Tibial artery (tissue), 4 donors: ENCODE measurements at regions not wholly inside any gene's neighbourhood (a gene's known extent, or its start where the extent isn't known, plus 50 kb on each side); places are given as distances from the start of the nearest gene placed in this dataset.
"Not testable (repeated sequence)": the region's sequence is repeated elsewhere in the genome, so short reads cannot be mapped to it uniquely, and the experiment has no call there.

ENCODE experiments used
- DNase-seq, 2 donors: peaks; one replicate each; pipeline ENCODE4 v3.0.0-alpha.2; 2019
- H3K27ac ChIP-seq, 2 donors: fragments of 200-600 bp; sonication (generic) in 1 of 2; 1 replicate in 1 of 2; 2 replicates in 1 of 2; pipeline ENCODE4 v1.5.1; 2018 to 2019; ENCODE audit warnings: mild to moderate bottlenecking in 1 of 2
- H3K27me3 ChIP-seq, 2 donors: fragments of 200-600 bp; sonication (generic) in 1 of 2; one replicate each; pipeline versions ENCODE4 v1.5.1 to v1.6.0; 2016 to 2019
- H3K36me3 ChIP-seq, 3 donors: fragments of 200-600 bp; sonication (generic) in 2 of 3; one replicate each; pipeline ENCODE4 v1.5.1; 2016 to 2019; ENCODE audit warnings: mild to moderate bottlenecking in 2 of 3
- H3K4me1 ChIP-seq, 4 donors: fragments of 200-600 bp; sonication (generic) in 2 of 4; 1 replicate in 3 of 4; 2 replicates in 1 of 4; pipeline ENCODE4 v1.5.1; 2016 to 2019
- H3K4me3 ChIP-seq, 2 donors: fragments of 200-600 bp; sonication (generic) in 1 of 2; 1 replicate in 1 of 2; 2 replicates in 1 of 2; pipeline ENCODE4 v1.5.1; 2018 to 2019; ENCODE audit warnings: mild to moderate bottlenecking in 2 of 2
- H3K9me3 ChIP-seq, 3 donors: fragments of 200-600 bp; sonication (generic) in 1 of 3; one replicate each; pipeline ENCODE4 v1.5.1; 2016 to 2019
- intact Hi-C: fragments of 100-400 bp; cut with DNase I; formaldehyde crosslinking; loops from one replicate; pipeline ENCODE4 v1.15.0; 2023; ENCODE audit warnings: low total_unique reads
- TF ChIP-seq, protein P1 (sequence below), 2 experiments: fragments of 200-600 bp in 1 of 2; fragments of 450-650 bp in 1 of 2; IDR thresholded peaks; one replicate each; pipeline ENCODE4 v1.5.1; 2017 to 2019; ENCODE audit warnings: antibody characterized with exemption in 2 of 2, mild to moderate bottlenecking in 1 of 2, moderate library complexity in 1 of 2

DNA sequence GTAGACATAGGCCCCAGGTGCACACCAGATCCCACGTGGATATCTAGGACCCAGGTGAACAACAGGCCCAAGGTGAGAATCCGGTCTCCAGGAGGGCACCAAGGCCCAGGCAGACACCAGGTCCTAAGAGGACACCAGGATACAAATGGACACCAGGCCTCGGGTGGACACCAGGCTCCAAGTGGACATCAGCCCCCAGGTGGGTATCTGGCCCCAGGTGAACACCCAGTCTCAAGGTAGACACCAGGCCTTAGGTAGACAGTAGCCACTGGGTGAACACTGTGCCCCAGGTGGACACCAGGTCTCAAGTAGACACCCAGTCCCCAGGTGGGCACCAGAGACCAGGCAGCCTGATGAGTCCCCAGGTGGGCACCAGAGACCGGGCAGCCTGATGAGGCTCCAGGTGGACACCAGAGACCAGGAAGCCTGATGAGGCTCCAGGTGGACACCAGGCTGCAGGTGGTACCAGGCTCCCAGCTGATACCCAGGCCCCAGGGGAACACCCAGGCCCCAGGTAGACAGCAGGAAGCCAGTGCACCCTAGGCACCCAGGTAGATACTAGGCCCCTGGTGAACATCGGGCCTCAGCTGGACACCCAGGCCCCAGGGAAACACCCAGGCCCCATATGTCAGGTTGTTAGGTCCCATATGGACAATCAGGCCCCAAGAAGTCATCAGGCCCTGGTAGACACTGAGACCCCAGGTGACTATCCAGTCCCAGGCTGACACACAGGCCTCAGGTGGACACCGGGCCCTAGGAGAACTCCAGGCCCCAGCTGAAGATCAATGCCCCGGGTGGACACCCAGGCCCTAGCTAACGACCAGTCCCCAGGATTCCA lies 55.1 kb upstream of the SEPTIN5 start:
- no peak for DNase-seq
- intact Hi-C loops, result no loop called here
- no peaks in the 10 kb centered on the region for H3K36me3 ChIP-seq
- no peak overlapping the region for H3K4me3 ChIP-seq
- peaks cover 0 to 14% (median 12%) of the 10 kb centered on the region in 4 donors for H3K4me1 ChIP-seq
- no peaks in the 10 kb centered on the region for H3K27me3 ChIP-seq
- no peak overlapping the region for H3K27ac ChIP-seq
- H3K9me3 ChIP-seq, result no peaks in the 10 kb centered on the region
- TF ChIP-seq, protein P1, sequence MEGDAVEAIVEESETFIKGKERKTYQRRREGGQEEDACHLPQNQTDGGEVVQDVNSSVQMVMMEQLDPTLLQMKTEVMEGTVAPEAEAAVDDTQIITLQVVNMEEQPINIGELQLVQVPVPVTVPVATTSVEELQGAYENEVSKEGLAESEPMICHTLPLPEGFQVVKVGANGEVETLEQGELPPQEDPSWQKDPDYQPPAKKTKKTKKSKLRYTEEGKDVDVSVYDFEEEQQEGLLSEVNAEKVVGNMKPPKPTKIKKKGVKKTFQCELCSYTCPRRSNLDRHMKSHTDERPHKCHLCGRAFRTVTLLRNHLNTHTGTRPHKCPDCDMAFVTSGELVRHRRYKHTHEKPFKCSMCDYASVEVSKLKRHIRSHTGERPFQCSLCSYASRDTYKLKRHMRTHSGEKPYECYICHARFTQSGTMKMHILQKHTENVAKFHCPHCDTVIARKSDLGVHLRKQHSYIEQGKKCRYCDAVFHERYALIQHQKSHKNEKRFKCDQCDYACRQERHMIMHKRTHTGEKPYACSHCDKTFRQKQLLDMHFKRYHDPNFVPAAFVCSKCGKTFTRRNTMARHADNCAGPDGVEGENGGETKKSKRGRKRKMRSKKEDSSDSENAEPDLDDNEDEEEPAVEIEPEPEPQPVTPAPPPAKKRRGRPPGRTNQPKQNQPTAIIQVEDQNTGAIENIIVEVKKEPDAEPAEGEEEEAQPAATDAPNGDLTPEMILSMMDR (IDR thresholded peaks at IDR 0.05), result no peak

DNA sequence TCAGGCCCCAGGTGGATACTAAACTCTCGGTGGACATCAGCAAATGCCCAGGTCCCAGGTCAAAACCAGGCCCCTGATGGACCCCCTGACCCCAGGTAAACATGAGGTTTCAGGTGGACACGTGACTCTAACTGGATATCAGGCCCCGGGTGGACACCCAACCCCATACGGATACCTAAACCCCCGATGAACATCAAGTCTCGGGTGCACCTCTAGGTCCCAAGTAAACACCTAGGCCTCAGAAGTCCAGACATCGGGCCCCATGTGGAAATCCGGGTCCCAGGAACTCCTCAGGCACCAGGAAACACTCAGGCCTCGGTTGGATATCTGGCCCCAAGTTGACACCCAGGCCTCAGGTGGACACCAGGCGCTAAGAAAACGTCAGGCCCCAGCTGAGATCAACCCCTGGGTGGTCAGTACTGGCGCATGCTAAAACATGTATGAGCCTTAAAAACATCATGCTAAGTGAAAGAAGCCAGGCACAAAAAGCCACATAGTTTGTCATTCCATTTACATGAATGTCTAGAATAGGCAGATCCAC lies 54.4 kb upstream of the SEPTIN5 start:
- DNase-seq, result no peak
- intact Hi-C loops, result no loop called here
- no peak overlapping the region for H3K27ac ChIP-seq
- no peaks in the 10 kb centered on the region for H3K9me3 ChIP-seq
- no peak overlapping the region for H3K4me3 ChIP-seq
- peaks cover 0 to 21% (median 18%) of the 10 kb centered on the region in 4 donors for H3K4me1 ChIP-seq
- H3K36me3 ChIP-seq, result no peaks in the 10 kb centered on the region
- no peaks in the 10 kb centered on the region for H3K27me3 ChIP-seq
- TF ChIP-seq, protein P1 (IDR thresholded peaks at IDR 0.05), result no peak

DNA sequence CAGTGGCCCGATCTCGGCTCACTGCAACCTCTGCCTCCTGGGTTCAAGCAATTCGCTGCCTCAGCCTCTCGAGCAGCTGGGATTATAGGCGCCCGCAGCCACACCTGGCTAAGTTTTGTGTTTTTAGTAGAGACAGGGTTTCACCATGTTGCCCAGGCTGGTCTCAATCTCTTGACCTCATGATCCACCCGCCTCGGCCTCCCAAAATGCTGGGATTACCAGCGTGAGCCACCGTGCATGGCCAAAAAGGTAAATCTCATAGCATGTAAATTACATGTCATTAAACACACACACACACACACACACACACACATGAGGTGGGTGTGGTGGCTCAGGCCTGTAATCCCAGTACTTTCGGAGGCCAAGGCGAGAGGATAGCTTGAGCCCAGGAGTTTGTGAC lies 53.7 kb upstream of the SEPTIN5 start:
- peaks cover 0 to 25% (median 18%) of the 10 kb centered on the region in 4 donors for H3K4me1 ChIP-seq
- H3K36me3 ChIP-seq, DNase-seq, H3K27ac ChIP-seq, H3K4me3 ChIP-seq, H3K9me3 ChIP-seq, intact Hi-C loops, H3K27me3 ChIP-seq: not testable (repeated sequence)

DNA sequence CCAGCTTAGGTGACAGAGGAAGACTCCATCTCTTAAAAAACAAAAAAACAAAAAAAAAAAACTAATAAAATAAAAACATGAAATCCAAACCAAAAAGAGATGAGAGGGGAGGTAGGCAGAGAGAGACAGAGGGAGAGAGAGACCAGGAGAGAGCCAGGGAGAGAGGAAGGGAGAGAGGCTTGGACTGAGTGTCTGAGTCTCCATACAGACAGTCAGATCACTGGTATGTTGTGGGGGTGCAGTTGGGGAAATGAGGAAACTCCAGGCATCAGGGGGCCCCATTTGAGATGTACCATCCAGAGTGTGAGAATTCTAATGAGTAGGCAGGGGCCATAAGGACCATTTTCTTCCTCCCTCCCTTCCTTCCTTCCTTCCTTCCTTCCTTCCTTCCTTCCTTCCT lies 53.1 kb upstream of the SEPTIN5 start:
- H3K4me3 ChIP-seq, result no peak overlapping the region
- H3K36me3 ChIP-seq, result no peaks in the 10 kb centered on the region
- H3K27me3 ChIP-seq, result no peaks in the 10 kb centered on the region
- TF ChIP-seq, protein P1 (IDR thresholded peaks at IDR 0.05), result no peak
- no peaks in the 10 kb centered on the region for H3K9me3 ChIP-seq
- H3K27ac ChIP-seq, result no peak overlapping the region
- peaks cover 0 to 30% (median 23%) of the 10 kb centered on the region in 4 donors for H3K4me1 ChIP-seq
- intact Hi-C loops, result no loop called here
- DNase-seq, result no peak

DNA sequence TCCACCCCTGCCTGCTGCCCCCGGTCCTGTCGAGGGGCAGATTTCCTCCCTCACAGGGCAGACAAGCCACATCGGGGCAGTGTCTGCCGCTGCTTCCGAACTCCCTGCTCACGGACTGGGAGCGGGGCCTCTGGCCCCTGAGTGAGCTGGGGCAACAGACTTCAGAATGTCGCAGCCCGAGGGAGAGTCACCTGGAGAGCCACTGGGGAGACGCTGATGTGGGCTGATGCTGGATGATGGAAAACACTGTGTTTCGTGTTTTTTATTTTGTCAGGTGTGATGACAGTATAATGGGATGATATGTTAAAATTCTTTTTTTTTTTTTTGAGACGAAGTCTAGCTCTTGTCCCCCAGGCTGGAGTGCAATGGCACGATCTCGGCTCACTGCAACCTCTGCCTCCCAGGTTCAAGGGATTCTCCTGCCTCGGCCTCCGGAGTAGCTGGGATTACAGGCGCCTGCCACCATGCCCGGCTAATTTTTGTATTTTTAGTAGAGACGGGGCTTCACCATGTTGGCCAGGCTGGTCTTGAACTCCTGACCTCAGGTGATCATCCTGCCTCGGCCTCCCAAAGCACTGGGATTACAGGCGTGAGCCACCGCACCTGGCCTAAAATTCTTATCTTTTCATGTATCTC lies 52.1 kb upstream of the SEPTIN5 start:
- H3K4me3 ChIP-seq, H3K36me3 ChIP-seq, intact Hi-C loops, H3K27me3 ChIP-seq, H3K27ac ChIP-seq, H3K9me3 ChIP-seq, DNase-seq: not testable (repeated sequence)
- peaks cover 0 to 41% (median 33%) of the 10 kb centered on the region in 4 donors for H3K4me1 ChIP-seq

DNA sequence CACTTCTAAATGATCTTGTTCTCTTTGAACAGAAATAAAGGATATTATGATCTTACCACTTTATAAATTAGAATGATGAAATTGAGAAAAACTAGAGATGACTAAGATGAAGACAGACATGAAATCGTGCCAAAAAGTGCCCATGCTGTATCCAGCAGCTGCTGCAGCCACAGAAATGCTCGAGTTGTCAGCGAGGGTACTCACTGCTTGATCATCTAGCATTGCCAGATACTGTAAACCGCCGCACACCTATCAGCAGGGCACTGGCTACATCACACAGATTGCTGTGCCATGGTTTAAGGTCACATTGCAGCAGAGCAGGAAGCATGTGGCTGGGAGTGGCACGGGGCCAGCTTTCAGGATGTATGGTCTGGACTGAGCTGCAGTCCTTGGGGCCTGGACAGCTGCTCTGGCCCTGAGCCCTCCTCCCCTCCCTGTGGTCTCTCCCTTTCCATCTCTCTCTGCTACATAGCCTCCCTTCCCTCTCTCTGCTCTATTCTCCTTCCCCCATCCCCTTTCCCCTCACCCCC lies 51.0 kb upstream of the SEPTIN5 start:
- Histone ChIP-seq H3K27ac (peak overlapping the region; percentile 27 to 56), H3K4me1 (peaks cover 0 to 43% (median 35%) of the 10 kb centered on the region in 4 donors), H3K4me3 (no peak overlapping the region), H3K9me3 (no peaks in the 10 kb centered on the region), H3K27me3 (no peaks in the 10 kb centered on the region), H3K36me3 (no peaks in the 10 kb centered on the region)
- TF ChIP-seq, protein P1 (IDR thresholded peaks at IDR 0.05), result no peak
- intact Hi-C loops, result no loop called here
- peak; percentile 56 to 74 for DNase-seq
